ENCODE measurements at regions not wholly inside any gene's neighbourhood (a gene's known extent, or its start where the extent isn't known, plus 50 kb on each side); places are given as distances from the start of the nearest gene placed in this dataset.

DNA sequence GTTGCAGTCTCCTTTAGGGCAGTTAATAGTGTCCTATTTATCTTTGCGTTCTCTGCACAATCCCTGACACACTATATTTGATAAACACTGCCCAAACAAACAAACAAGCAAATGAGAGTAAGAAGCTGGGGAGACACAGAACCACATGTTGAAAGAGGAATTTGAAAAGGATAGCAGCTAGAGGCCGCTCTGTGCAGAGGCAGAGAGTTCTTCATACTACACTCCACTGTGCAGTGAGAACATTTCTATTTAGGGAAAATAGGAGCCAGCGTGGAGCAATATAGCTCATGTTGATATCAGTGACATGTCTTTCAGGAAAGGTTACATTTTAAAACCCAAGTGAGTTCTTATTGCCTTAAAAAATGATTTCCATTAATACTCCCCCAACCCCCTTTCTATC is 140.3 kb upstream of the SEL1L start:
- no peak for DNase-seq

DNA sequence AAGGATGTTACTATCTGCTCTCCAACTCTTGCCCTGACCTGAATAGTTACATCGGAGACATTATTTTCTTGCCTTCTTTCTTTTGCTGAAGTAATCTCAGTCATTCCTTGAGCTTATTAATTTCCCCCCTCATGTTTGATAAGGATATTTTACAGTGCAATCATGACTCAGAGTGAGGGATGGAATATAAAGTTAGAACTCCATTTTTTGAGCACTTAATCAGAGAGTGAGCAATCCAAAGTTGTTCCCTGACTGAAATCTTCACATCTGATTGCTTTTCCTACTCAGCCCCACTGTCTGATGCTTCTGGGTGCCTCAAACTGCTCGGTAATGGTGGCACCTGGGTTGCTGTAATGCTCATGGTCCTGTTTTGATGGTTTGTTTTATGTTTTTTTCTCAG is 142.7 kb upstream of the SEL1L start:
- DNase-seq = no peak

DNA sequence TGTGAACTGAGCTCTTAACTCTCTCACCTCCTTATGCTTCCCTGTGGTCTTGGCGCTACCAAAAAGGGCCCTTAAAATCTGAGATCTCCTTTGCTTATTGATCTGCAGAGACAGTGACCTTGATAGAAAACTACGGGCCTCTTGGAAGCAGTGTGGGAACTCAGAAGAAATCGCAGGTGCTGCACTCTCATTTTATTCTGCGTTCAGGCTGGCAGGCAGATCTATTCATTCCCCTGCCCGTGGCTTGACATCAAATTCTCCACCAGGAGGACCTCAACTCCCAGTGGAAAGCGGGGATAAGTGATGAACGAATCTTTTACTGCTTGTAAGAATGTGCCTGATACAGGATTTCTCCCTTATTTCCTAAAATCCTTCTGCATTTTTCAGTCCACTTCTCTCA is 143.2 kb upstream of the SEL1L start:
- no peak for DNase-seq

DNA sequence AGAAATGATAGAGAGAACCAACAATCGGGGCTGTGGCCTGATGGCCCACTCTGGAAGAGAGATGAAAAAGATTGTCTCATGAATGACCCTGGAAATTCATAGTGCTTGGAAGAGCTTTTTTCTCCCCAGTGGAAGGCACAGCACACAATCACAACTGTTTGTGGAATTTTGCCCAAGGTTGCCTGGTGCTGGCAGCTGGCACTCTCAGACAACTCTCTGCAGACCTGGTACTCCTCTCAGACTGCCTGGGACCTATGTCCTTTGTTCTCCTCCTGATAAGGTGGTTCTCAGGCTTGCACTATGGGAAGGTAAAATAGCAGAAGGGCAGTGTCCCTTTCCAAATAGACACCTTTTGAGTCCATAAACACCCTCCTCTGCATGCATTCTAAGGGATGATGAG is 144.1 kb upstream of the SEL1L start:
- no peak for DNase-seq

DNA sequence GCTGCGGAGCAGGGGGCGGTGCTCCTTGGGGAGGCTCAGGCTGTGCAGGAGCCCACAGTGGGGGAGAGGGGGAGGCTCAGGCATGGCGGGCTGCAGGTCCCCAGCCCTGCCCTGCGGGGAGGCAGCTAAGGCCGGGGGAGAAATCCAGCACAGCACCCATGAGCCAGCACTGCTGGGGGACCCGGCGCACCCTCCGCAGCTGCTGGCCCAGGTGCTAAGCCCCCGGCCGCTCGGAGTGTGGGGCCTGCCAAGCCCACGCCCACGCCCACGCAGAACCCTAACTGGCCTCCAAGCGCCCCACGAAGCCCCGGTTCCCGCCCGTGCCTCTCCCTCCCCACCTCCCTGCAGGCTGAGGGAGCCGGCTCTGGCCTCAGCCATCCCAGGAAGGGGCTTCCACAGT is 145.6 kb upstream of the SEL1L start:
- no peak for DNase-seq

DNA sequence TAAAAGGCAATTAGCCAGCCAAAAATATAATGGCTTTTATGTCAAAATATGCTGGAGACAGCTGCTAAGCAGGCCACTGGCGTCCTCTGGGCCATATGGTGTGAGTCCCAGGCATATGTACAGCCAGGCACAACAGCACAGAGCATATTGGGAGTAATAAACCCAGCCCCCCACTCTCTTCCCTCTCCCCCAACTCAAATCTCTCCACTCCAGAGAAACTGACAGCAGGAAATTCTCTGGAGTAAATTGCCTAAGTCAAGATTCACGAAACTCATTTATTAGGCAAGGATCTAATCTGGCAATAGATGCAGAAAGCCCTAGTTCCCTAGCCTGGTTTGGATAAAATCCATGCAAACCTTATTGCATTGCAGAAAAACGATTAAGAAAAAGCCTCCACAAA is 147.9 kb upstream of the SEL1L start:
- no peak for DNase-seq

DNA sequence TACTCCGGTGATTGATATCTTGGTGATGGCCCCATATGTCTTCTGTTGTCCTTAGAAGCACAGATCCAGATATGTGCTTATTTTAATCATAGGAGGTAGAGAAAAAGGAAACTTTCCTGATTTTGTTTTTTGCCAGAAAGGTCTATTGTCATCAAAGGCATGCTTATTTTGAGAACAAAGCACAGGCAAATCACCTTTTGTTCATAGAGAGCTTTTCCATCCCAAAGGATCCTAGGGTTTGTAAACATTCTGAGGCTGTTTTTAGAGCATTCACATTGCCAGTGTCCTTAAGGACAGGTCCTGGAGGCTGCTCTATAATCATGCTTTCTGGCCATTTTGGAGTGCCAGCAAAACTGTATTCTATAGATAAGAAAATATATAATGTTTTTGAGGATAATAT is 148.5 kb upstream of the SEL1L start:
- DNase-seq = no peak

DNA sequence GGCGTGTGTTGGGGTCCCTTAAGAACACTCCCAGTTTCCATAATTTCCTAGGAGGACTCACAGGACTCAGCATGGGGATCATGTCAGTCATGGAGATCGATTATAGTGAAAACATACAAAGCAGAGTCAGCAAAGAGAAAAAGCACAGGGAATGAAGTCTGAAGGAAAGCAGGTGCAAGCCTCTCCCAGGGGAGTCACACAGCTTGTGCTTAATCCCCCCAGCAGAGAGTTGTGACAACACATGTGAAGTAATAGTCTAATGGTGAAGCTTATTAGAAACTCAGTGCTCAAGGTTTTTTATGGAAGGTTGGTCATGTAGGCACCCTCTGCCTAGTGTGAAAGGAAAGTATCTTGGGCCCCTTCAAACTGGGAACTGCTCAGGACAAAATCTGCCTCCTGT is 149.0 kb upstream of the SEL1L start:
- DNase-seq = no peak

DNA sequence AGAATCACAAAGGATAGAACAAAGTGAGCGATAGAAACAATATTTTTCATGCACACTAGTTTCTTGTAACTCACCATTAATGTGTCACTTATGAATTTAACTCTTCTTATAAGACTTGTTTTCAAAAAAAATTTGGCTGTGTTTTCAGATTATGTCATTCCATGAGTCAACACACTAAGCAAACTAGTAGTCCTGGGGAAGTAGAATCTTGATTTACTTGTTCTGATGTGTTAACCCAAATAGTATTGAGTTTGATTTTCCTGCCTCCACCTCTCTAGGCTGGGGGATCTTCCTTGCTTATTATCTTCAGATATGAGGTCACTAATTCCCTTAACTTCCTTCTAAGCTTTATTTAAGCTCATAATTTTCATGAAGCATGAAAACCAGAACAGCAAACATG is 151.0 kb upstream of the SEL1L start:
- no peak for DNase-seq

DNA sequence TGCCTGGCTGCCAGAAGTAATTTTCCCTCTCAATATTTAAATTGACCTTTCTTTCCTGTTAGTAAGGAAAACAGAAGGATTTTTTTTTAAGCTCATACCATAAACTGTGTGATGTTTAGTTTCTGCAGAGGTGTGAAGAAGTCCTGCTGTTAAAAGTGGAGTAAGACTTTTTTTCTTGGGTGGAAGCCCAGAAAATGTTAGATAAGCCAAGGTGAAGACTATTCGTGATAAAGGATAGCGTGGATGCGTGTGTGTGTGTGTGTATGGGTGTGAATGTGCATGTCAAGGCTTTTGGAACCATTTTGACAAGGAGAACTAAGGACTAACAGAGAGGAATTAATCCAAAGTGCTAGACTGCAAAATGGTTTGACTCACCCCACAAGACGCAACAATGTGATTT is 152.9 kb upstream of the SEL1L start:
- DNase-seq = no peak

DNA sequence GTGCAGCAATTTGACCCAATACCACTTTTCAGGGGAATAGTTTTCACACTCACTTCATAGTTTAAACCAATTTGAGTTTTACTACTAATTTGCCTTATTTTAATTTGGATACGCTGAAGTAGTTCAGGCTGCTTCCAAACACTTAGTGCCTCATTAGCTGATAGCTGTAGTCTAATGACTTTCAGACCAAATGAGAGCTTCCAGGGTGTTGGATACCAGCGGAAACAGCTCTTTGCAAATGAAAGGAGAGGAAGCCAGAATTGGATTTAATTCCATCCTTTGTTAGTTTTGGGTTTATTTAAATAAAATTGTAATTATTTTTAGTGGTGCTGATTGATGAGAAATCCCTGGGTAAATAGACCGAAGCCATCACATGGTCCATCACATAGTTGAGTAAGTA is 158.3 kb upstream of the SEL1L start:
- DNase-seq = no peak

DNA sequence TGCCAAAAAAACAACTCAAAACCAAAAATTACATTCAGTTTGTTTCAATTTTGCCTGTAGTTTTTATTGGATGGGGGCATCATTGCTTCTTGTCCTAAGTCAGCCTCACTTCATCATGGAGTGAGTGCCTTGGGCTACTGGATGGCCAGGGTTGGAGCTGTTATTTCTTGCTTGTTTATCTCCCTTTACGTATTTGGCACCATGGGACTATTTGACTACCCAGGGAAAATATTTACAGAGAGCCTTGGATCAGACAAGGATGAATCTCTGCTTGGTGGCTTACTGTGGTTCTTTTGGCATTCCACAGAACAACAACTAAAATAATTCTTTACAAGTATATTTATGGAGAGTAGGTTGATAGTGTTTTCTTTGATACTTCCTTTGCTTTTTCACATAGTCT is 160.8 kb upstream of the SEL1L start:
- DNase-seq = no peak

DNA sequence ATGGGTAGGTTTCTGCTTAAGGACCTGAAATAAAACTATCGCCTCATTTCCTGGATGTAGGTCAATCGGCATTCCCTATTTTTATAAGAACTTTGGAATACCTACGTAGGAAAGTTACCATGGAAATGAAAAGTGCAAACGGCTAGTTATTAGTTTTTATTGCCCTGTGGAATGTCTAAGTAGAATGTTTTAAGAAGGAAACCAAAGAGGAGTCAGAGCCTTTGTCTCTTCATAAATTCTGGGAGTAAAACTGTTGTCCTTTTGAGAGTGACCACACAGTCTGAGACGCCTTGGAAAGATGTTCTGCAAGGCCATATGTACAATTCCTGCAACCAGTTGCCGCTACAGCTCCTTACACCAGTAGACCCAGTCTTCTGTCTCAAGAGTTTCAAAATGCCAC is 176.0 kb upstream of the SEL1L start:
- no peak for DNase-seq

DNA sequence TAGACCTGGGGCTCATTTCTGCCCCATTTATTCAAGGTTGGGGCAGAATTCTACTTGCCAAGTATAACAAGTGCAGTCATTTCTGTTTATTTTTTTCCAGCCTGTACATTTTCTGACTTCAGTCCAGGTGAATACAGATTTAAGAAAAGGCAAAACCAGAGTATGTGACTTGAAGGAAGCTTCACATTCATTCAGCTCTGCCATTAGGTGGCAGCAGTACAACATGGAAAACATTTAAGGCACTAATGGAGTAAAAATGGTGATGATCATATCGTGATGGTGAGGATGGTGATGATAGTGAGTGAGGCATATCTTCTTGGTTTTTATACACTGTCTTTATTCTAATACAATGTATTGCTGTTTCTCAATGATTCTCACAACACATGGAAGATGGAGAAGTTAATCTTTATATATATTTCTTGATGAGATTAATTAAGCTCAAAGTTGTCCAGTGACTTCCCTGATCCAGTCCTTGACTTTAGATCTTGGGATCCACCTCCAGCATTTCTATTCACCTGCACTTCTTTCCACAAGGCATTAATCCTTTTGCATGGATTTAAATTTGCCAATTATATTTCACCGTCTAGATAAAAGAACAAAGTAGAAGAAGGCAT is 176.7 kb upstream of the SEL1L start:
- no peak for DNase-seq

DNA sequence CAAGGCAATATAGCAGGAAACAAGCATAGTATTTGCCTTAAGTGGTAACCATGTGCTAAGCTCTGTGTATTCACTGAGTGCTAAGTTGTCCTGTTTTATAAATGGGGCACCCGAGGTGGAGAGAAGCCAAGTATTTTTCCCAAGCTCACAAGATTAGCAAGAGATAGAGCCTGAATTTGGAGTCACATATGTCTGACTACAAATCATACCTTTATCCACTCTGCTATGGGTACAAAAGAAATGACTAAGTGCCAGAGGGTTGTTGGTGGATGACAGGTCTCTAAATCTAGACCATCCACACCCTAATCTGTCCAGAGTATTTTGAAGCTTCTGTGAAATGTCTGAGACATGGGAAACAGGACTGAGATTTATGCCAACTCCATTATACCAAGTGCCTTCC is 182.1 kb upstream of the SEL1L start:
- DNase-seq = no peak

DNA sequence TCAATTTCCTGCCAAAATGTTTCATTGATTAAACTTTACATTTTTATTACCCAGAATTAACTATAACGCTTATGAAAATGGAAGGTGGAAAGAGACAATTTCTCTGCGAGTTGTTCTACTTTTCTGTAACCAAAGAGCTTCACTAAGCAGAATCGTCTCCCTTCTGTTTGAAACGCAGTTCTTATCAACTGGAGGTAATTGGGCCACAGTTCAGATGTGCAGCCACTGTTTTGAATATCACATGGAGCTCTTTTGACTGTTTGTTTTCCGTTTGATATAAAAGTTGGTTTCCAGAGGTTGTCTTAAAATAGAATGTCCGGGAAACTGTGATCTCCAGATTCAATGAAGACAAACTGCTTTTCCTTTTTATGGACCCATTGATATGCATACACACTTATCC is 183.3 kb upstream of the SEL1L start:
- no peak for DNase-seq

DNA sequence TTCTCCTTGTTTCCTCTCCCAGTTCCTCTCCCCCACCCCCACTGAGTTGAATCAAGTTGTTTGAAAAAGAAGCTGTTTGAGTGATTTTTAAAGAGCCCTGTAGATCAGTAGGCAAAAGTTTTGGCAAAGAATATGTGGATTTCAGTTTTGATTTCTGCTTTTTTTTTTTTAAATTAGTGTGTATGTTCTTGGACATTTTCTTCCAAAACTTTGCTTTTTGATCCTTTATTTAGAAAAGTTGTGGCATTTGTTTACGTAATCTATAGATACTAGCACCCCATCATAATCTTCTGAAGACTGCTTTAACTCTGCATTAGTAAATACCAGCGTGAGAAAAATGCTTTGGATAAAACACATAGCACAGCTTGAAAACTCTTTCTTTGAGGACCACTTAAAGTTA is 190.3 kb upstream of the SEL1L start:
- no peak for DNase-seq

DNA sequence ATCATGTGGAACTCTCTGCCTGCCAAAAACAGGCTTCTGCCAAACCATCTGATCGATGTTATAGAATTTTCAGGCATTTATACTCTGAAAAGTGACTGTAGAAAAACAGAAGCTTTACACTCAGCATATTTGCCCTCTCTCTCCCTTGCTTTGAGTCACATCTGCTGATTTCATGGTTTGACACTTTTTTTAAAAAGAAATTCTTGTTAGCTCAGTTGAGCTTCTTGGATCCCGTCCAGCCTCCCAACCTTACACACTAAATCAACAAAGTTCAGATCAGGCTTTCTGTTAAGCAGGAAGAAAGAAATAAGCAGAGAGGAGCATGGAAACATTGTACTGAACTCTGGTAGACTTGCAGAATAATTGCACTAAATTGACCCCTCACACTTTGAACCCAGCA is 193.6 kb upstream of the SEL1L start:
- no peak for DNase-seq

DNA sequence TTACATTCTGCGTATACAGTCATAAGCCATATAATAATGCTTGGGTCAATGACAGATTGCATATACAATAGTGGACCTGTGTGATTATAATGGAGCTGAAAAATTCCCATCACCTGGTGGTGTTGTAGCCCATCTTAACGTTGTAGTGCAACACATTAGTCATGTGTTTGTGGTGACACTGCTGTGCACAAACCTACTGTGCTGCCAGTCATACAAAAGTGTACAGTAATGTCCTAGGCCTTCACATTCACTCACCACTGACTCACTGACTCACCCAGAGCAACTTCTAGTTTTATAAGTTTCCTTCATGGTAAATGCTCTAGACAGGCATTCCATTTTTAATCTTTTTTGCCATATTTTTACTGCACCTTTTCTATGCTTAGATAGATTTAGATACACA is 194.8 kb upstream of the SEL1L start:
- no peak for DNase-seq

DNA sequence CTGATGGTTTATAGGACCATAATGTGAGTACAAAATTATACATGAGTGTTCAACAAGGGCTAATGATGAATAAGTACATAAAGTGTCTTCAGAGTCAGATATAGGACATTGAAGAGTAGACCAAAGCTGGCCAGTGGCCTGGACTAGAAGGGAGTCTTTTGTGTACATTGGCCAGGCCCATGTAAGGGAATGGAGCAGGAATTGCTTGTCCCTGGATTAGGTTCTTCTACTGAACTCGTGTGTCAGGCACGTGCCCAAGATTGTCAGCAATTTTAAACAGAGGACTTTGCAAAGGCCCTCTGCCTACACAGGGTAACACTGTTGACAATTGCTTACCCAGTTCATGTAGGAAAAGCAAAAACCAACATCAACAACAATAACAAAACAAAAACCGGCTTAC is 196.0 kb upstream of the SEL1L start:
- DNase-seq = no peak

DNA sequence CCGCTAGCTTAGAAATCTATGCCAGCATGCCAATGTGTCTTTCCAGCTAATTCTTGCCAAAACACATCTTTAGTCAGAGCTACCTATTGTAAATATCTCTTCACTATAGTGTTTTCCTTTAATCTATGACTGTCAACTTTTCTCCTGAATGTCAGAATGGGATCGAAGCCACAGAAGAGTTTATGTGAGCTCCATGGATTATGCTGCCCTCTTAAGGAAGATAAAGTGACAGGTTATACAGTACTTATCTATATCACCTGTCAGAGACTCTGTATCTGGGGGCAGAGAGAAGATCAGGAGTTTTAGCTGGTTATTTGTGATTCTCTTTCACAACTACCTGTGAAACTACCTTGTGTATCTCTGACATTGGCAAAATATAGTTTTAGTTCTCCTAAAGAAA is 204.3 kb upstream of the SEL1L start:
- no peak for DNase-seq

DNA sequence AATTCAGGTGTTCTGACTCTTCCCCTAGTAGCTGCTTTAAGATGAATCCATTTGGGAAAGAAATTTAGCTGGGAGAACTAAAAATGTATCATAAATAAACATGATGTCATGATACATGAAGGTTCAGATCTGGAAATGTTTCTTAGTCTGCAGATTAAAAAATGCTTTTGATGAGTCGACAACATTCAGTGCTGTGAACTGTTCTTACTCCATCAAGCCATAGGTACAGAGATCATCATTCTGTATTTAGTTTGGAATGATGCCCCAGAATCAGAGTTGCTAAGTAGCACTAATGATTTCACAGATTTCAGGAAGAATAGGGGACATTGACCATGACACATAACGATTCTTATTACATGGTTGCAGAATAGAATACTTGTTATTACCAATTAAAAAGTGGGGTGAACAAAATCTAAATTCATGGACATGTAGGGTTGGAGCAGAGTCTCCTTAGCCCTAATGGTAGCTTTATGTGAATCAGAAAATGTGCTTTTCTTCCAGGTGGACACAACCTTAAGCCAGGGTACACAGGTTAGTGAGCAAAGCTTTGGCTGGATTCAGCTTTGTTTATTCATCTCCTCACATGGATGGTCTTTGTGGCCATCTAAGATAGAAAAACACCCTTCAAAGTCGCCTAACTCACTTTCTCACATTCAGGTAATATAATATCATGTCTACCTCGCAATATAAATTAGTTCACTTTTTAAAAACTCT is 205.4 kb upstream of the SEL1L start:
- no peak for DNase-seq

DNA sequence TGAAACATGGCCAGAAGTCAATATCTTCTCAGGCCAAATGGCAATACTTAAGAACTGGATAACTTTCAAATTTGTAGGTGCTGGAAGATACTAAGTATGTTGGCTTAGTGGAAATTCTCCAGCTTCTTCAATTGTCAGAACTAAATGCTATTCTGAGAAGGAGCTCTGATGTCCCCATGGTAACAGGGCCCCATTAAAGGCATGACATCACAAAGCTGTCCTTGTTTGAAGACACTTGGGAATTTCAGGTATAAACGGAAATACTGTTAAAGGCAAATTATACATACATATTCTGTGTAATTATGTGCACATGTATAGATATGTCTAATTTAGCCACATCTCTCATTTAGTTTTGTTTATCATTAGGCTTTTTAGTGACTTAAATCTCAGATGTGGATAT is 210.0 kb upstream of the SEL1L start:
- no peak for DNase-seq

DNA sequence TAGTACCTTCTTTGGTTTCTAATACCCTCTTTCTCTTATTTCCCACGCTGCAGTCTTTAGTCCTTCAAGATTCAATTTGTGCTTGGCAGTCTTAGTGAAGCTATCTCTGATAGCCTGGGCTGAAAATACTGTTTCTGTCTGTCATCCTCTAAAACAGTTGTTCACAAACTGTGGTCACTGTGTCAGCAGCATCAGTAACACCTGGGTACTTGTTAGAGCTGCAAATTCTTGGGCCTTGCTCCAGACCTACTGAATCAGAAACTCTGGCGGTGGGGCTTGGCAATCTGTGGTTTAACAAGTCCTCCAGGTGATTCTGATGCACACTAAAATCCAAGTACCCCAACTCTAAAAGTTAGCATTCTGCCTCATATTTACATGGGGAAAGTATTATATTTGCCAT is 217.5 kb upstream of the SEL1L start:
- no peak for DNase-seq

DNA sequence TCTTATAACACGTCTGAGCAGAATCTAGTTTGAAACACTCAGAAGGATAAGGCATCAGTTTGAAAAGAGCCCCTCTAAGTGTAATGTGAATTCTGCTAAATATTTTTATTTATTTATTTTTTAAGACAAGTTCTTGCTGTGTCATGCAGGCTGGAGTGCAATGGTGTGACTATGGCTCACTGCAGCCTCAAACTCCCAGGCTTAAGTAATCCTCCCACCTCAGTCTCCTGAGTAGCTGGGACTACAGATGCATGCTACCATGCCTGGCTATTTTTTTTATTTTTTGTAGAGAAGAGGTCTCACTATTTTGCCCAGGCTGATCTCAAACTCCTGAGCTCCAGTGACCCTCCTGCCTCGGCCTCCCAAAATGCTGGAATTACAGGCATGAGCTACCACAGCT is 225.9 kb upstream of the SEL1L start:
- no peak for DNase-seq
